ENCODE measurements at regions not wholly inside any gene's neighbourhood (a gene's known extent, or its start where the extent isn't known, plus 50 kb on each side); places are given as distances from the start of the nearest gene placed in this dataset.
"Not testable (repeated sequence)": the region's sequence is repeated elsewhere in the genome, so short reads cannot be mapped to it uniquely, and the experiment has no call there.

GRCh38 chr10:80938903-80939302 is 401.2 kb downstream of the SH2D4B start:
- FAIRE-seq (no peak), DNase-seq (ENCODE audit: insufficient read length, low spot score) (no peak)

- FAIRE-seq (peak; percentile 11), DNase-seq (ENCODE audit: insufficient read length, low spot score) (no peak)
Observed at GRCh38 chr10:80945264-80945880, 407.7 kb downstream of the SH2D4B start.

GRCh38 chr10:80946073-80946472 is 408.4 kb downstream of the SH2D4B start:
- DNase-seq (ENCODE audit: insufficient read length, low spot score) (no peak), FAIRE-seq (no peak)

DNA sequence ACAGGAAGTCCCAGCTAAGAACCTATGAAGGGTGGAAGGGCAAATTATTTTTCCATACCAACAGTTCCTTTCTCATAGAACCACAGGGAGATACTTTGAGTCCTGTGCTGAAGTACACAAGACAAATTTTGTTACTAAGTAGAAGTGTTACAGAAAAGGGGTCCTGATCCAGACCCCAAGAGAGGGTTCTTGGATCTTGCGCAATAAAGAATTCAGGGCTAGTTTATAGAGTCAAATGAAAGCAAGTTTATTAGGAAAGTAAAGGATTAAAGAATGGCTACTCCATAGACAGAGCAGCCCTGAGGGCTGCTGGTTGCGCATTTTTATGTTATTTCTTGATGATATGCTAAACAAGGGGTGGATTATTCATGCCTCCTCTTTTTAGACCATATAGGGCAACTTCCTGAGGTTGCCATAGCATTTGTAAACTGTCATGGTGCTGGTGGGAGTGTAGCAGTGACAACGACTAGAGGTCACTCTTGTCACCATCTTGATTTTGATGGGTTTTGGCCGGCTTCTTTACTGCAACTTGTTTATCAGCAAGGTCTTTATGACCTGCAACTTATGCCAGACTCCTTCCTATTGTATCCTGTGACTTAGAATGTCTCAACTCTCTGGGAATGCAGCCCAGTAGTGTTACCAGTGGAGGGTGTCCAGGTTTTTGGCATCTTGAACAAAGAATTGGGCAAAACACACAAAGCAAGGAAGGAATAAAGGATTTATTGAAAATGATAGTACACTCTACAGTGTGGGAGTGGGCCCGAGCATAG is 409.4 kb downstream of the SH2D4B start:
- FAIRE-seq (no peak), DNase-seq (ENCODE audit: insufficient read length, low spot score) (no peak)

- FAIRE-seq, result no peak
Observed at GRCh38 chr10:80949785-80950184, 412.1 kb downstream of the SH2D4B start.

DNA sequence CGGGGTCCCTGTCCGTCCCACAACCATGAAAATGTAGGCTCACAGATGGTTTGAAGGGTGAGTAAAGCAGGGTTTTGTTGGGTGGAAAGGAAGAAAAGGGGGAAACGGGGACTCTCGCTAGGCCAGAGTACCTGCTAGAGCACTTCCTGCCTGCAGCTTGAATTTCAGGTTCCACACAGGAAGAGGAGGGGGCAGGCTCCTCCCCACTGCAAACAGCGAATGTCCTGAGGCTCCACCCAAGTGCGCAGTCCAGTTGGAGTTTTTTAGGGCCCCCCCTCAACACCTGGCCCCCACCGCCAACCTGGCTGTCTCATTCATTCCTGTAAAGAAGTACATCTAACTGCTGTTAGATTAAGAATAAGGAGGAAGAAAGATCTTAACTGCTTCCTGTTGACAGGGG is 414.7 kb downstream of the SH2D4B start:
- FAIRE-seq (no peak), DNase-seq (ENCODE audit: insufficient read length, low spot score) (no peak)

More at GRCh38 chr10:80949785-80950184, 412.1 kb downstream of the SH2D4B start:
- no peak for DNase-seq (ENCODE audit: insufficient read length, low spot score)

- no peak for FAIRE-seq
- no peak for DNase-seq (ENCODE audit: insufficient read length, low spot score)
Observed at GRCh38 chr10:80957161-80957560, 419.5 kb downstream of the SH2D4B start.

GRCh38 chr10:80964179-80964578 is 426.5 kb downstream of the SH2D4B start:
- FAIRE-seq (no peak), DNase-seq (ENCODE audit: insufficient read length, low spot score) (no peak)

GRCh38 chr10:80964955-80965614 is 427.4 kb downstream of the SH2D4B start:
- peak; percentile 67 for FAIRE-seq
- no peak for DNase-seq (ENCODE audit: insufficient read length, low spot score)

GRCh38 chr10:80966326-80966986 is 428.8 kb downstream of the SH2D4B start:
- FAIRE-seq, result peak; percentile 23
- DNase-seq (ENCODE audit: insufficient read length, low spot score), result no peak

DNA sequence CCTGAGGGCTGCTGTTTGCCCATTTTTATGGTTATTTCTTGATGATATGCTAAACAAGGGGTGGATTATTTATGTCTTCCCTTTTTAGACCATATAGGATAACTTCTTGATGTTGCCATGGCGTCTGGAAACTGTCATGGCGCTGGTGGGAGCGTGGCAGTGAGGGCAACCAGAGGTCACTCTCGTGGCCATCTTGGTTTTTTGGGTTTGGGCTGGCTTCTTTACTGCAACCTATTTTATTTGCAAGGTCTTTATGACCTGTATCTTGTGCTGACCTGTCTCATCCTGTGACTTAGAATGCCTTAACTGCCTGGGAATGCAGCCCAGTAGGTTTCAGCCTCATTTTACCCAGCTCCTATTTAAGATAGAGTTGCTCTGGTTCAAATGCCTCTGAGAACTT is 429.7 kb downstream of the SH2D4B start:
- DNase-seq (ENCODE audit: insufficient read length, low spot score); FAIRE-seq: not testable (repeated sequence)

DNA sequence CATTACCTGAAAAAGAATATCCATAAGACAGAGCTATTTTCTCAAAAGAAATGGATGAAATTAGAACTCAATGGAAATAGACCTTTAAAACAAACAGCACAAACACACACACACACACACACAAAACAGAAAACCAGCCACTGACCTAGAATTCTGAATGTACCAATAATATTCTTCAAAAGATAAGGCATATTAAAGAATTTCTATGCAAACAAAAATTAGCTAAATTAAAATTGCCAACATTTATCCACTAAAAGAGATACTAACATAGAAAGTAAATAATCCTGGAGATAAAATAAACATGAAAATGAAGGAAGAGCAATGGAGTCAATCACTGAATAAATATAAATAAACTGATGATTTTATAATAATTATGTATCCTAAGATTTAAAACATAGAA is 431.2 kb downstream of the SH2D4B start:
- FAIRE-seq, result no peak
- no peak for DNase-seq (ENCODE audit: insufficient read length, low spot score)

DNA sequence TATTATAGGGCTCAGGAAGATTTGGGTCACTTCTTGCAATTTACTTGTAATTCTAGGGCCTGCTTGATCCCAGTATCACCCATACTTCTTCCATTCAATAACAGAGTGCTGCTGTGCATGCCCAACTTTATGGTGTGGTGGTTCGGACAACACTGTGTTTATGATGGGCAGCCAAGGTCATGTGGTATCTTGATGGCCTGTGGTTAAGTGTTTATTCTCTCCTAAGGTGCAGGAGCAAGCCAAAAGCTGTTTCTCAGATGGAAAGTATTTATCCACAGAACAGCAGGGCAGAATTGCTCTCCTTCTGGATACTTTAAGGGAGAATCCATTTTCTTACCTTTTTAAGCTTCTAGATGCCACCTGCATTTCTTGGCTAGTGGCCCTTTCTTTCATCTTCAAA is 433.8 kb downstream of the SH2D4B start:
- DNase-seq (ENCODE audit: insufficient read length, low spot score) (no peak), FAIRE-seq (no peak)

DNA sequence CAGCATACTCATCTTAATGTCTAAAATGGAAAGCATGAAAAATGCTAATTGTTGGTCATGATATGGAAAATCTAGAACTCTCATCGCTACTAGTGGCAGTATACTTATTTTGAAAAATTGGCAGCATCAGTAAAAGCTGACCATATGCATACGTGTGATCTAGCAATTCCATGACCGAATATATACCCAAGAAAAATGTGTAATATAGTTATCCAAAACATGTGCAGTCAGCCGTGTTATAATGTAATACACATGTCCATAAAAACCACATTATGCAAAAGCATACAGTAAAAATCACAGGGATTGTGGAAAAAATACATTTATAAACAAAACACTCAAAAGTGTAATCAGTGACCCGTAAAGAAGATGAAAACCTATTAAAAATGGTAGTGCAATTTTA is 439.0 kb downstream of the SH2D4B start:
- DNase-seq (ENCODE audit: insufficient read length, low spot score) (no peak), FAIRE-seq (no peak)

DNA sequence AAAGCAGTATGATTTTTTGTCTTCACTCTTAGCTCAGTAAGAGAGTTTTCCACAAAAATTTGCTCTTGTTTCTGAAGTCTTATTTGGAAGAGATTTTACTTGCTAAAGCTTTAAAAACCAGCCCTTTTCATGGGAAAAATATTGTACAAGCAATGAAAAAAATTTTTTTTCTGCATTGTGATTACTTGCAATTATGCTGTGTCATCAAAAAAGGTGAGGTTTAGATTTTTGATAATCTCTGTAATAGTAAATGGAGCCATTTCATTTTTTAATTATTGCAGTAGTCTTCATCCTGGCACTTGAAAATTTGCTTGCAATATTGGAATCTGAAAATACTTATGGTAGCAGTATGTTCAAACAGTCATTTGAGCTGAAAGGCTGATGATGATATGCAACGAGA is 447.4 kb downstream of the SH2D4B start:
- FAIRE-seq (no peak), DNase-seq (ENCODE audit: insufficient read length, low spot score) (no peak)

DNA sequence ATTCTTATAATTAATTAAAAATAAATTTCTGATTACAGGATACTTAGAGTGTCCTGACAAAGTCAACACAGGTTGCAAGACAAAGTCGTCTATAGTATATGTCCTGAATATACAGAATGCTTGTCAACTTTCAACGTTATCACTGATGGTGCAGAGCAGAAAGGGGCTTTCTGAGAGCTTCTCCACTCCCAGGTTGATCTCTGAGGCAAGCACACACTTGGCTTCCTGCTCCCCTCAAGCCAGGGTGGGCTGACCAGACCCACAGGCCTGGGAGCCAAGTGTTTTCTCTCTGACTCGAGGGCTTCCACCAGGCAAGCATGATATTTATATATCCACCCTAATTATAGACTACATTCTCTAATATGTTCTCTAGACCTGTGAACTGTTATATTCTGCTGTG is 448.9 kb downstream of the SH2D4B start:
- no peak for FAIRE-seq
- DNase-seq (ENCODE audit: insufficient read length, low spot score), result no peak

DNA sequence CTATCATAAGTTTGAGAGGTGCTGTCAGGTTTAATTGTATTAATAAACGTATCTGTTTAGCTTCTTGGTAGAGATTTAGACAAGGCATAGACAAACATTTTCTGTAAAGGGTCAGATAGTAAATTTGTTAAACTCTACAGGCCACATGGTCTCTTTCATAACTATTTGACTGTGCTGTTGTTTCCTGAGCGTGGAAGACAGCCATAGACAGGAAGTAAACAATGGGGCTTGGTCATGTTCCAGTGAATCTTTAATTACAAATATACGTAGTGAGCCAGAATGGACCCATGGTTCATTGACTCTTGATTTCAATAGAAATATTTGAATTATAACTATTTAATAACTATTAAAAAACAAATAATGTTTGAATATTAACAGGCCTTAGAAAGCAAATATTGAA is 451.1 kb downstream of the SH2D4B start:
- DNase-seq (ENCODE audit: insufficient read length, low spot score), result no peak
- no peak for FAIRE-seq

GRCh38 chr10:80996615-80997193 is 459.0 kb downstream of the SH2D4B start:
- DNase-seq (ENCODE audit: insufficient read length, low spot score) (no peak), FAIRE-seq (no peak)

- FAIRE-seq, result no peak
- DNase-seq (ENCODE audit: insufficient read length, low spot score), result no peak
Observed at GRCh38 chr10:81000781-81001180, 463.1 kb downstream of the SH2D4B start.

GRCh38 chr10:81002382-81002781 is 464.7 kb downstream of the SH2D4B start:
- no peak for DNase-seq (ENCODE audit: insufficient read length, low spot score)
- FAIRE-seq, result no peak

- FAIRE-seq (no peak), DNase-seq (ENCODE audit: insufficient read length, low spot score) (no peak)
Observed at GRCh38 chr10:81007872-81008271, 470.2 kb downstream of the SH2D4B start.

All from GM19239 (cell line).